Vagina (tissue), 2 donors: ENCODE measurements at regions not wholly inside any gene's neighbourhood (a gene's known extent, or its start where the extent isn't known, plus 50 kb on each side); places are given as distances from the start of the nearest gene placed in this dataset.

ENCODE experiments used
- CTCF ChIP-seq, 3 experiments: fragments of 450-650 bp in 2 of 3; fragments of 200-600 bp in 1 of 3; sonication (generic) in 1 of 3; IDR thresholded peaks; one replicate each; pipeline ENCODE4 v1.5.1; 2017 to 2019; ENCODE audit warnings: antibody characterized with exemption in 3 of 3, mild to moderate bottlenecking in 2 of 3, moderate library complexity in 2 of 3
- POLR2A ChIP-seq, 2 donors: fragments of 450-650 bp; IDR thresholded peaks; one replicate each; pipeline ENCODE4 v1.6.1; 2017; ENCODE audit warnings: antibody characterized with exemption in 2 of 2, mild to moderate bottlenecking in 2 of 2, moderate library complexity in 2 of 2

- TF ChIP-seq POLR2A (IDR thresholded peaks at IDR 0.05) (no peak), CTCF (IDR thresholded peaks at IDR 0.05) (no peak)
Measured at GRCh38 chr6:115601064-115601463, 459.6 kb downstream of the FRK start.
